Left lung (tissue), 4 donors: ENCODE measurements at regions not wholly inside any gene's neighbourhood (a gene's known extent, or its start where the extent isn't known, plus 50 kb on each side); places are given as distances from the start of the nearest gene placed in this dataset.

Experiments
- ATAC-seq: fragments of 200-7000 bp; cut with Tn5 transposase; one replicate; pipeline ENCODE4 v1.9.1; 2020; ENCODE audit warnings: moderate library complexity
- DNase-seq, 4 donors: peaks; one replicate each; pipeline ENCODE4 v3.0.0-alpha.2; 2013 to 2020
- H3K27ac ChIP-seq, 2 donors: fragments of 200-600 bp; sonication (generic) in 1 of 2; one replicate each; pipeline versions ENCODE4 v1.5.0 to v1.8.0; 2020 to 2021
- H3K27me3 ChIP-seq, 2 donors: fragments of 200-600 bp; sonication (generic) in 1 of 2; one replicate each; pipeline versions ENCODE4 v1.5.0 to v1.8.0; 2020 to 2021
- H3K36me3 ChIP-seq, 2 donors: fragments of 200-600 bp; sonication (generic) in 1 of 2; one replicate each; pipeline versions ENCODE4 v1.5.0 to v1.8.0; 2020 to 2021
- H3K4me1 ChIP-seq, 2 donors: fragments of 200-600 bp; one replicate each; pipeline ENCODE4 v1.8.0; 2021
- H3K4me3 ChIP-seq, 2 donors: fragments of 200-600 bp; sonication (generic) in 1 of 2; one replicate each; pipeline versions ENCODE4 v1.5.0 to v1.8.0; 2020 to 2021; ENCODE audit warnings: mild to moderate bottlenecking in 1 of 2
- H3K9me3 ChIP-seq, 2 donors: fragments of 200-600 bp; sonication (generic) in 1 of 2; one replicate each; pipeline versions ENCODE4 v1.5.0 to v1.8.0; 2020 to 2021
- intact Hi-C, 2 donors: fragments of 100-400 bp; cut with DNase I; formaldehyde crosslinking; loops; one replicate each; pipeline versions ENCODE4 v1.11.2 to v1.14.2; 2022
- TF ChIP-seq, protein P1 (sequence below), 2 donors: fragments of 200-600 bp; sonication (generic) in 1 of 2; IDR thresholded peaks; one replicate each; pipeline versions ENCODE4 v1.5.0 to v1.8.0; 2021; ENCODE audit warnings: antibody characterized with exemption in 2 of 2
- donor health status: DM: no; HTN: yes; CAD: no.
- donor health status: DM: no; HTN: no; CAD: no.

DNA sequence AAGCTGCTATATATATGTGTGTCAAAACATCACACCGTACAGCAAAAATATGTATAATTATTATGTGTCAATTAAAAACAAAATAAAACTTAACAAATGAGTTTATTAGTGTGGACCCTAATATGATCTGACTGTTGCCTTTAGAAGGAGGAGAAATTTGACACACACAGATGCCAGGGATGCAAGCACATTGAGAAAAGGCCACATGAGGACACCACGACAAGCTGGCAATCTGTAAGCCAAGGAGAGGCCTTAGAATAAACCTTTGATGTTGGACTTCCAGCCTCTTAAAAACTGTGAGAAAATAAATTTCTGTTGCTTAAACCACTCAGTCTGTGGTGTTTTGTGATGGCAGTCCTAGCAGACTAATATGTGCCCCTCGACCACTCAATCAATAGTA is 214.7 kb downstream of the KCNS3 start:
- intact Hi-C loops: no loop called here
- DNase-seq: no peak
- no peaks in the 10 kb centered on the region for H3K36me3 ChIP-seq
- no peak overlapping the region for H3K4me3 ChIP-seq
- no peak overlapping the region for H3K27ac ChIP-seq
- H3K4me1 ChIP-seq: no peaks in the 10 kb centered on the region
- no peak for ATAC-seq
- no peaks in the 10 kb centered on the region for H3K9me3 ChIP-seq
- TF ChIP-seq, protein P1, sequence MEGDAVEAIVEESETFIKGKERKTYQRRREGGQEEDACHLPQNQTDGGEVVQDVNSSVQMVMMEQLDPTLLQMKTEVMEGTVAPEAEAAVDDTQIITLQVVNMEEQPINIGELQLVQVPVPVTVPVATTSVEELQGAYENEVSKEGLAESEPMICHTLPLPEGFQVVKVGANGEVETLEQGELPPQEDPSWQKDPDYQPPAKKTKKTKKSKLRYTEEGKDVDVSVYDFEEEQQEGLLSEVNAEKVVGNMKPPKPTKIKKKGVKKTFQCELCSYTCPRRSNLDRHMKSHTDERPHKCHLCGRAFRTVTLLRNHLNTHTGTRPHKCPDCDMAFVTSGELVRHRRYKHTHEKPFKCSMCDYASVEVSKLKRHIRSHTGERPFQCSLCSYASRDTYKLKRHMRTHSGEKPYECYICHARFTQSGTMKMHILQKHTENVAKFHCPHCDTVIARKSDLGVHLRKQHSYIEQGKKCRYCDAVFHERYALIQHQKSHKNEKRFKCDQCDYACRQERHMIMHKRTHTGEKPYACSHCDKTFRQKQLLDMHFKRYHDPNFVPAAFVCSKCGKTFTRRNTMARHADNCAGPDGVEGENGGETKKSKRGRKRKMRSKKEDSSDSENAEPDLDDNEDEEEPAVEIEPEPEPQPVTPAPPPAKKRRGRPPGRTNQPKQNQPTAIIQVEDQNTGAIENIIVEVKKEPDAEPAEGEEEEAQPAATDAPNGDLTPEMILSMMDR (IDR thresholded peaks at IDR 0.05): no peak
- no peaks in the 10 kb centered on the region for H3K27me3 ChIP-seq

DNA sequence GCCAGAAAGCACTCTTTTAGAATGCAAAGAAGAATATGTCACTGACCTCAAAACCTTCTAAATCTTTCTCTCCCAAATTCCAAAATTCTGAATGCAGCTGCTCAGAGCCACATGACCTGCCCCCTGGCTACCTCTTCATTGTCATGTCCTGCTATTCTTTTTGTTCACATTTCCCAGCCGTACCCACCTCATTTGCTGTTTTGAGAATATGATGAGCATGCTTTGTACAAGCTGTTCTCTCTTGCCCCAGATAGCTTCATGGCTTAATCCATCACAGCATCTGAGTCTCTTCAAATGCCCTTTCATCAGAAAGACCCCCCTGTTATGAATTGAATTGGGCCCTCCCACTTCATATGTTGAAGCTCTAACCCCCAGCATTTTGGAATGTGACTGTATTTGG is 214.3 kb downstream of the KCNS3 start:
- Histone ChIP-seq H3K9me3 (no peaks in the 10 kb centered on the region), H3K36me3 (no peaks in the 10 kb centered on the region), H3K27me3 (no peaks in the 10 kb centered on the region), H3K27ac (no peak overlapping the region), H3K4me3 (no peak overlapping the region), H3K4me1 (no peaks in the 10 kb centered on the region)
- ATAC-seq: no peak
- TF ChIP-seq, protein P1 (IDR thresholded peaks at IDR 0.05): no peak
- intact Hi-C loops: no loop called here
- DNase-seq: no peak

- Histone ChIP-seq H3K36me3 (no peaks in the 10 kb centered on the region), H3K4me3 (no peak overlapping the region), H3K9me3 (no peaks in the 10 kb centered on the region), H3K27me3 (no peaks in the 10 kb centered on the region), H3K27ac (no peak overlapping the region), H3K4me1 (no peaks in the 10 kb centered on the region)
- ATAC-seq (no peak), DNase-seq (no peak)
- TF ChIP-seq, protein P1 (IDR thresholded peaks at IDR 0.05): no peak
- intact Hi-C loops: no loop called here
Measured at GRCh38 chr2:18085593-18085992, 207.1 kb downstream of the KCNS3 start.

DNA sequence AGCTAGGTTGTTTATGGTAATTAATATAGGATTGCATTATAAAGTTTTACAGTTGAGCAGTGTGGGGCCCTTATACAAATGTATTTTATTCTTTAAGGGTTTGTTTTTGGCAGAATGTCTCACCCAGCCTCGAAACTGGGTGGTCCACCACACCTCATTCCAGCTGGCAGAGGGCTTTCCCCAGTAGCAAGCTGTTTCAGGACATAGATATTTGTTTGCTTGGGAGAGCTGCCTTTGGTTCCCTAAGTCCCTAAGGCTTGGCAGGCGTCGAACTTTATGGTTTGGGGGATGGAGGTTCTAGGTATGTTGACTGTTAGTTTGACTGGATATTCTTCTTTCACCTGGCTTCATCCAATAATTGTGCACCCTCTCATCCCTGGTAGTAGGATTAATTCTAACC is 205.9 kb downstream of the KCNS3 start:
- Histone ChIP-seq H3K9me3 (no peaks in the 10 kb centered on the region), H3K36me3 (no peaks in the 10 kb centered on the region), H3K27me3 (no peaks in the 10 kb centered on the region), H3K27ac (no peak overlapping the region), H3K4me1 (no peaks in the 10 kb centered on the region), H3K4me3 (no peak overlapping the region)
- intact Hi-C loops: no loop called here
- DNase-seq (no peak), ATAC-seq (no peak)
- TF ChIP-seq, protein P1 (IDR thresholded peaks at IDR 0.05): no peak

- intact Hi-C loops: no loop called here
- Histone ChIP-seq H3K36me3 (no peaks in the 10 kb centered on the region), H3K27ac (no peak overlapping the region), H3K4me3 (no peak overlapping the region), H3K27me3 (no peaks in the 10 kb centered on the region), H3K9me3 (no peaks in the 10 kb centered on the region), H3K4me1 (no peaks in the 10 kb centered on the region)
- no peak for DNase-seq
- ATAC-seq: no peak
- TF ChIP-seq, protein P1 (IDR thresholded peaks at IDR 0.05): no peak
Measured at GRCh38 chr2:18083806-18084205, 205.3 kb downstream of the KCNS3 start.
